ENCODE measurements at regions not wholly inside any gene's neighbourhood (a gene's known extent, or its start where the extent isn't known, plus 50 kb on each side); places are given as distances from the start of the nearest gene placed in this dataset.
A peak's percentile ranks its signal among the peaks of the same experiment; 100 is the strongest.

DNA sequence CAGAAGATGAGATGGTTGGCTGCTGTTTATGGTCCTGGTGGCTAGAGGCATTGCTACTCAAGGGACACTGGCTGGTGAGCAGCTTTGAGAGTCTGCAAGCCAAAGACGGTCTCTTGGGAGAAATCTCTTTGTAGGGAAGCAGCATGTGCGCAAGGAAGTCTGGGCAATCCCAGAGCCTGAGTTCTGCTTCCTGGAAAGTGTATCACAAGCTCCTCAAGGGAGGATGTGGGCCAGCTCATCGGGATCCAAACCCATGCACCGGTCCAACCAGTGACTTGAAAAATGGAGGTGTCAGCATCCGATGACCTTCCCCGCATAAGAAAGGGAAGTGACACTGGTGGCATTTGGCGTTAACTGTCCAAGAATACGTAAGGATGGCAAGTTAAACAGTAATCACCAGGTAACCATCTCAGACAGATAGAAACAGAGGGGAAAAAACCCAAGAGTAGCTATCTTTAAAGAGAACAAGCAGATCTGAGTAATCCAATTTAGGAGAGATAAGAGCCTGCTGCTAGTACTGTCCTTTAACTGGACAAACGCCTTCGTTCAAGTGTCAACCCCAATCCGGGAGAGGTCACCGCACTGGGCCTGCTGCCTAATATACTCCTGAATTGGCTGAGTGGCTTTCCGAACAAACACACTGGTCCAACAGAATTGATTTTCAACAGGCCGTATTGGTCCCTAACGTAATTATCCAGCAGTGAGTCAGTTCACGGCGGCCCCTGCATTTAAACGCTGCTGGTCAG lies 303.0 kb upstream of the ZFHX3 start:
- H3K4me1 ChIP-seq (ENCODE audit: control extremely low read depth in 1 of 4, control insufficient read depth in 4 of 4, insufficient read depth in 4 of 4, low read length in 3 of 4), result no peaks in the 10 kb centered on the region
- no peak for DNase-seq
- ChIA-PET CTCF (no interaction called here), POLR2A (no interaction called here)
- H3K27me3 ChIP-seq (replicated peaks in 2 of 5; ENCODE audit: control insufficient read depth in 4 of 5, insufficient read depth in 5 of 5, low read length in 4 of 5), result peaks cover 0 to 8% (median 2%) of the 10 kb centered on the region in 5 experiments
- 94% methylated on average over 17 of the region's 18 CpGs for WGBS (ENCODE audit: insufficient coverage)
- H3K4me3 ChIP-seq (ENCODE audit: control insufficient read depth in 1 of 7, extremely low read depth in 1 of 7, insufficient read depth in 4 of 7, low read depth in 2 of 7, low read length in 6 of 7), result no peak overlapping the region
- no peaks in the 10 kb centered on the region for H3K36me3 ChIP-seq (ENCODE audit: control insufficient read depth in 4 of 4, insufficient read depth in 4 of 4, low read length in 3 of 4)
- peaks cover 0 to 2% (median 0%) of the 10 kb centered on the region in 5 experiments for H3K9me3 ChIP-seq (ENCODE audit: control extremely low read depth in 1 of 5, control insufficient read depth in 4 of 5, insufficient read depth in 2 of 5, low read depth in 1 of 5, low read length in 4 of 5)
- no peak overlapping the region for H3K27ac ChIP-seq (ENCODE audit: insufficient read depth in 1 of 2, low read depth in 1 of 2, low read length in 2 of 2, poor library complexity in 1 of 2, severe bottlenecking in 2 of 2)

DNA sequence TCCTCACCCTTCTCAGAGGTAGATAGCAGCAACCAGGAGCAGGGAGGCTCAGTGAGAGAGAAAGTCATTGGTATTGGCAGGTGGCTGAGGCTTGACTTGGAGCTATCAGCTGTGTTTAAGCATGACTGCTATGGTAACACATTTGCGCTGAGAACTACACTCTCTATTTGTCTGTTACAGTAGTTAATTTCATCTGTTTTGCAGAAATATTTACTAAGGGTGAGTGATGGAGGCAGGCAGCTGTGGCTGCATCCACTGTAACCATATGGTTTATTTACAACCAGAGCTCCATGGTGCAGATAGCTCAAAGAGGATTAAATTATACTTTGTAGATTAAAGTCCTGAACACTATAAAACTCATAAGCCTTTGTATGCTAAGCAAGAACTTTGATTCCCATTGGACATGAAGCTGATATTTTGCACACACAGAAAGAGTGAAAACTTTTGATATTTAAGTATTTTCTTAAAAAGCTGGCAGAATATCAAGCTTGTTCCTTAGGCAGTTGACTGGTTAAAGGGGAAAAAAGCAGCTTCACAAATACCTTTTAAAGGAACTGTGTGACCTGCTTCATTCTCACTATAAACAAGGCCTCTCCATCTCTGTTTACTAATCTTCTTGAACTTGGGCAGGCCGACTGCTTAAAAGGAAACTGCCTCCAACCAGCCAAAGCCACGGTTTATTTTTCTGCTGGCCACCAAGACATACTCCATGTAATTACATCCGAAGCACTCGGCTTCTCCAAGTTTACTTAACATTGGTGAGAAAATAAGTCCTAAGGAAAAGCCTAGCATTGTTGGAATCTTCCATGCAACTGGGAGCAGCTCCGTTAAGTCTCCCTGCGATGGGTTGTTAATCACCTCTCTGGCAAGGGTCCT lies 299.8 kb upstream of the ZFHX3 start:
- Histone ChIP-seq H3K4me3 (ENCODE audit: control insufficient read depth in 1 of 7, extremely low read depth in 1 of 7, insufficient read depth in 4 of 7, low read depth in 2 of 7, low read length in 6 of 7) (no peak overlapping the region), H3K36me3 (ENCODE audit: control insufficient read depth in 4 of 4, insufficient read depth in 4 of 4, low read length in 3 of 4) (no peaks in the 10 kb centered on the region), H3K27ac (ENCODE audit: insufficient read depth in 1 of 2, low read depth in 1 of 2, low read length in 2 of 2, poor library complexity in 1 of 2, severe bottlenecking in 2 of 2) (no peak overlapping the region), H3K27me3 (replicated peaks in 2 of 5; ENCODE audit: control insufficient read depth in 4 of 5, insufficient read depth in 5 of 5, low read length in 4 of 5) (peaks cover 0 to 4% (median 0%) of the 10 kb centered on the region in 5 experiments), H3K4me1 (ENCODE audit: control extremely low read depth in 1 of 4, control insufficient read depth in 4 of 4, insufficient read depth in 4 of 4, low read length in 3 of 4) (no peaks in the 10 kb centered on the region), H3K9me3 (ENCODE audit: control extremely low read depth in 1 of 5, control insufficient read depth in 4 of 5, insufficient read depth in 2 of 5, low read depth in 1 of 5, low read length in 4 of 5) (peaks cover 0 to 2% (median 0%) of the 10 kb centered on the region in 5 experiments)
- CTCF ChIA-PET, result interaction anchor here (1.0 kb wide), 1 partner anchor 289 kb away, joined by 3 read pairs; no protein-coding TSS in a partner anchor
- no peak for DNase-seq
- WGBS (ENCODE audit: insufficient coverage), result 77% methylated on average over 6 of the region's 7 CpGs
- POLR2A ChIA-PET, result no interaction called here

DNA sequence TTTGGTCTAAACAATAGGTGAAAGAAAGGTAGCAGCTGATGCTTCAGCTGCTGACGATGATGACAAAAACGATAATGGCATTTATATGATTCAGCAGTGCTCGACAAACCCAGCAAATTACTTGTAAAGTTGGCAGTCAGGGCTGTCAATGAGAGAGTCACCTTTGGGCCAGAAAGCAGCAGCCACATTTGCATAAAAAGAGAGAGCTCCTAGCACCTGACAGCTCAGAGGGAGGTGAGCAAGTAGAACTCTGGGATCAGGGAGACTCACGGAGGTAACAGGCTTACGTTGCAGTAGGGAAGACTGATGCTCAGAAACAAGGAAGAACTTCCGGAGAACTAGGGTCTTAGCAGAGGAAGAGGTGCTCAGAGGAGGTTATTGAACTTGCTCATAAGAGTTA lies 291.9 kb upstream of the ZFHX3 start:
- no peak overlapping the region for H3K27ac ChIP-seq (ENCODE audit: insufficient read depth in 1 of 2, low read depth in 1 of 2, low read length in 2 of 2, poor library complexity in 1 of 2, severe bottlenecking in 2 of 2)
- ChIA-PET POLR2A (no interaction called here), CTCF (interaction anchor here (0.7 kb wide), 1 partner anchor 484 kb away, joined by 3 read pairs; no protein-coding TSS in a partner anchor)
- H3K4me1 ChIP-seq (ENCODE audit: control extremely low read depth in 1 of 4, control insufficient read depth in 4 of 4, insufficient read depth in 4 of 4, low read length in 3 of 4), result no peaks in the 10 kb centered on the region
- 93% methylated on average over 6 of the region's 6 CpGs for WGBS (ENCODE audit: insufficient coverage)
- H3K9me3 ChIP-seq (ENCODE audit: control extremely low read depth in 1 of 5, control insufficient read depth in 4 of 5, insufficient read depth in 2 of 5, low read depth in 1 of 5, low read length in 4 of 5), result no peaks in the 10 kb centered on the region
- no peaks in the 10 kb centered on the region for H3K36me3 ChIP-seq (ENCODE audit: control insufficient read depth in 4 of 4, insufficient read depth in 4 of 4, low read length in 3 of 4)
- no peak for DNase-seq
- H3K4me3 ChIP-seq (ENCODE audit: control insufficient read depth in 1 of 7, extremely low read depth in 1 of 7, insufficient read depth in 4 of 7, low read depth in 2 of 7, low read length in 6 of 7), result no peak overlapping the region
- H3K27me3 ChIP-seq (replicated peaks in 2 of 5; ENCODE audit: control insufficient read depth in 4 of 5, insufficient read depth in 5 of 5, low read length in 4 of 5), result no peaks in the 10 kb centered on the region

DNA sequence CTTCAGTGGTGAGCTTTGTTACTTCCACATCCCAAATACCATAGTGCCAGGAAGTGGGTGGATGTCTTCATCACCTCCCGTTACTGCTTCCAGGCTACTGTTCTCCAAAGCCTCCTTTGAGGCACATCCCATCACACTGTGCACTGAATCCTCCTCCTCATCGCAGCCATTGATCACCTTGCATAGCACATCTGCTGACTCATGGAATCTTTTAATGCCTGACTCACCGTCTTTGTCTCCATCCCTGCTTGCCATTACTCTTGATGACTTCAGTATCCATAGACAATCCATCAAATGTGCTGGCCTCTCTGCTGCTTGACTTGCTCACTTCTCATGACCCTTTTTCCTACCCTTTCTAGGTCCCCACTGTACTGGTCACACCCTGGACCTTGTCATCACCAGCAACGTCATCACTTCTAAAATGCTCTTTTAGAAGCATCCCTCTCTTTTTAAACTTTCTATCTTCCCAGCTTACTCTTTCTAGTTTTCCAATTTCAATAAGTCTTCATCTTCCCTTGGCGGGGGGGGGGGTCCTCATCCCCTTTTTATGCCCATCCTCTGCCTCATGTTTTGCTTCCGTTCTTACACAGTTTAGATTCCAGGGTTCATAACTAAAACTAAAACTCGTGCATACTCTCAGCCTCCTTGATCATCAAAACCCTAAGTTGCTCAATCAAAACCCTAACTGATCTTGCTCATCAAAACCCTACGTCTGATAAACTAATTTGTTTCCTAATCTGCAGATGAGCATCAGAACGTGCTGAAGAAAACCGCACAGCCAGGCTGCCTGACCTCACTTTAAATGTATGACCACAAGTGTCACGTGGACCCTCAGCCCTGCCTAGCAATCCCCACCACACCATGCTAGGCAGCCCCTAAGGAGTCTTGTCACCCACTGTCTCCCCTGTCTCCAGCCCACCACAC lies 289.7 kb upstream of the ZFHX3 start:
- POLR2A ChIA-PET, result no interaction called here
- CTCF ChIA-PET, result no interaction called here
- Histone ChIP-seq H3K9me3 (ENCODE audit: control extremely low read depth in 1 of 5, control insufficient read depth in 4 of 5, insufficient read depth in 2 of 5, low read depth in 1 of 5, low read length in 4 of 5) (no peaks in the 10 kb centered on the region), H3K4me1 (ENCODE audit: control extremely low read depth in 1 of 4, control insufficient read depth in 4 of 4, insufficient read depth in 4 of 4, low read length in 3 of 4) (no peaks in the 10 kb centered on the region), H3K4me3 (ENCODE audit: control insufficient read depth in 1 of 7, extremely low read depth in 1 of 7, insufficient read depth in 4 of 7, low read depth in 2 of 7, low read length in 6 of 7) (no peak overlapping the region), H3K27ac (ENCODE audit: insufficient read depth in 1 of 2, low read depth in 1 of 2, low read length in 2 of 2, poor library complexity in 1 of 2, severe bottlenecking in 2 of 2) (no peak overlapping the region), H3K36me3 (ENCODE audit: control insufficient read depth in 4 of 4, insufficient read depth in 4 of 4, low read length in 3 of 4) (no peaks in the 10 kb centered on the region), H3K27me3 (replicated peaks in 2 of 5; ENCODE audit: control insufficient read depth in 4 of 5, insufficient read depth in 5 of 5, low read length in 4 of 5) (peaks cover 0 to 9% (median 0%) of the 10 kb centered on the region in 5 experiments)
- 86% methylated on average over 10 of the region's 11 CpGs for WGBS (ENCODE audit: insufficient coverage)
- peak in 1 of 3 donors; percentile 1 for DNase-seq

DNA sequence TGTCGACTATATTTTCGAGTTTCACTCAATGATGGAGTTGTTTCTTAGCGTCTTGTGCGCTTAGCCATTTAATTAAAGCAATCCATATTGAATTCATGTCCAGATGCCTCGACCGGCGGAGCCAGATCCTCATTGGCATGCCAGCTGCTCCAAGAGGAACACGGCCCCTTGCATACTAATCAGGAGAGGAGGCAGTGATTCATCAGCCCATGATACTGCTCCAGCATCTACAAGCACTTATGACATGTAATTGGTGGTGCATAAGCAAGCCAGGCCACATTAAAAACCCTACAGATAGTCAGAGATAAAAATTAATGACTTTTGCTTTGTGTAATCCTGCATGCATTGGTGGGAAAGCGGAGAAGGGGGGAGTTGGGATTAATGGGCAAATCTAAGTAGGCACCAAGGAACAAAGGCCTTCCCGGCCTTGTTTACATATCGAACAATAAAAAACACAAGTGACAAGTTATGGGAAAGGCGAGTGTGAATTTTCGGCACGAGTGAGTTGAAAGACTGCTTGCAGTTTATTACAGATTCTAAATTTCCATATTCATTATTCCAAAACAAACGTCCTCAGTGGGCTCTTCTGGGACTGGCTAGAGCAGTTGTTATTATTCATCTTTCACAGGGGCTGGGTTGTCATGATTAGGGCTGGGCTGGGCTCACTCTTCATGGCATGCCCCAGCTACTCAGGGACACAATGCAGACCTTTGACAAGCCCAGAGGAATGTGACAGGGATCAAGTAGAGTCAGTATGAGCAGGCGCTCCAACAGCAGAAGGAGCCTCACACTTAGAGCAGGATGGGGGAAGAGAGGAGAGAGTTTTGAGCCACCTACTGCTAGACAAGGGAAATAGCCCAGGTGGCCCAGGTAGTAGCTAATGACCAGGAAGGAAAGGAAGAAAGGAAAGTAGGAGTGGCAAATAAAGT lies 281.7 kb upstream of the ZFHX3 start:
- 93% methylated on average over 8 of the region's 16 CpGs for WGBS (ENCODE audit: insufficient coverage)
- Histone ChIP-seq H3K27me3 (replicated peaks in 2 of 5; ENCODE audit: control insufficient read depth in 4 of 5, insufficient read depth in 5 of 5, low read length in 4 of 5) (peaks cover 0 to 11% (median 0%) of the 10 kb centered on the region in 5 experiments), H3K27ac (ENCODE audit: insufficient read depth in 1 of 2, low read depth in 1 of 2, low read length in 2 of 2, poor library complexity in 1 of 2, severe bottlenecking in 2 of 2) (no peak overlapping the region), H3K4me1 (ENCODE audit: control extremely low read depth in 1 of 4, control insufficient read depth in 4 of 4, insufficient read depth in 4 of 4, low read length in 3 of 4) (no peaks in the 10 kb centered on the region), H3K4me3 (ENCODE audit: control insufficient read depth in 1 of 7, extremely low read depth in 1 of 7, insufficient read depth in 4 of 7, low read depth in 2 of 7, low read length in 6 of 7) (no peak overlapping the region), H3K36me3 (ENCODE audit: control insufficient read depth in 4 of 4, insufficient read depth in 4 of 4, low read length in 3 of 4) (no peaks in the 10 kb centered on the region), H3K9me3 (ENCODE audit: control extremely low read depth in 1 of 5, control insufficient read depth in 4 of 5, insufficient read depth in 2 of 5, low read depth in 1 of 5, low read length in 4 of 5) (no peaks in the 10 kb centered on the region)
- no peak for DNase-seq
- ChIA-PET CTCF (no interaction called here), POLR2A (no interaction called here)

DNA sequence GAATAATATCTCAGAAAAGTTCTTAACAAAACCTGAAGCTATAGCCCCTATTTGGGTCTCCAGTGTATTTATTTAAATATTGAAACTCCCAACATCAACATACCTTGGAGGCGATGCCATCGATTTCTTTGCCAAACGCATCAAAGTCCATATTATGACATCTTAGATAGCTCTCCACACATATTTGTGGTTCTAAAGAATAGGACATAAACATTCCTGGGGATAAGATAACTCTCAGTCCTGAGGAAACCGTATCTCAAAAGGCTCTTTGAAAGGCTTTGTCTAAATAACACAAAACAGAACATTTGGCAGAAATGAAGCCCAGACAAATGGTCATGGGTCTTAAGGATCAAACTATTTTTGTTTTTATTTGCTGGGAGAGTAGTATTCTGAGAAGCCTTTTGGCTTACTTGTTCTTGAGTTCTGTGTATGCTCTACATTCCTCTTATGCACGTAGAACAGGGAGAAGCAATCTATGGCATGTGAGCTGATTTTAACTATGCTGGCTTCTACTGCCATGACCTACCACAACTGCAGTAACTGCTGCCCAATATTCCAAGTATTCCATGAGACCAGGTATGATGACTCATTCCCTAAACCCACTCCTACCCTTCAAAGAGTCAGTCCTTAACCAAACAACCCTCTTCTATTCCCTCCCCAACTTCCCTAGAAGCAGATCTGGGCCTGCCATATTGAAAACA lies 279.0 kb upstream of the ZFHX3 start:
- Histone ChIP-seq H3K4me3 (ENCODE audit: control insufficient read depth in 1 of 7, extremely low read depth in 1 of 7, insufficient read depth in 4 of 7, low read depth in 2 of 7, low read length in 6 of 7) (no peak overlapping the region), H3K36me3 (ENCODE audit: control insufficient read depth in 4 of 4, insufficient read depth in 4 of 4, low read length in 3 of 4) (no peaks in the 10 kb centered on the region), H3K4me1 (ENCODE audit: control extremely low read depth in 1 of 4, control insufficient read depth in 4 of 4, insufficient read depth in 4 of 4, low read length in 3 of 4) (no peaks in the 10 kb centered on the region), H3K9me3 (ENCODE audit: control extremely low read depth in 1 of 5, control insufficient read depth in 4 of 5, insufficient read depth in 2 of 5, low read depth in 1 of 5, low read length in 4 of 5) (no peaks in the 10 kb centered on the region), H3K27ac (ENCODE audit: insufficient read depth in 1 of 2, low read depth in 1 of 2, low read length in 2 of 2, poor library complexity in 1 of 2, severe bottlenecking in 2 of 2) (no peak overlapping the region), H3K27me3 (replicated peaks in 2 of 5; ENCODE audit: control insufficient read depth in 4 of 5, insufficient read depth in 5 of 5, low read length in 4 of 5) (peaks cover 0 to 4% (median 0%) of the 10 kb centered on the region in 5 experiments)
- no peak for DNase-seq
- 100% methylated on average over 1 of the region's 5 CpGs for WGBS (ENCODE audit: insufficient coverage)
- CTCF ChIA-PET, result no interaction called here
- POLR2A ChIA-PET, result no interaction called here

Measured in common myeloid progenitor, CD34-positive (primary cell).